Activated naive CD8-positive, alpha-beta T cell treated with anti-CD3 and anti-CD28 coated beads, Interleukin-2, amount 50 U/mL, for 24 hours (primary cell): ENCODE measurements at regions not wholly inside any gene's neighbourhood (a gene's known extent, or its start where the extent isn't known, plus 50 kb on each side); places are given as distances from the start of the nearest gene placed in this dataset.
"Not testable (repeated sequence)": the region's sequence is repeated elsewhere in the genome, so short reads cannot be mapped to it uniquely, and the experiment has no call there.

ENCODE experiments used
- ATAC-seq: fragments of 150-1000 bp; cut with Tn5 transposase; one replicate; pipeline ENCODE4 v1.10.0; 2021
- DNase-seq: peaks from one replicate; pipeline ENCODE4 v3.0.0; 2021
- H3K27ac Mint-ChIP-seq: one replicate; pipeline ENCODE4 v1.8.0; 2021; ENCODE audit warnings: mild to moderate bottlenecking, mixed read lengths
- H3K27me3 Mint-ChIP-seq: one replicate; pipeline ENCODE4 v1.8.0; 2021; ENCODE audit warnings: mixed read lengths
- H3K36me3 Mint-ChIP-seq: one replicate; pipeline ENCODE4 v1.8.0; 2021; ENCODE audit warnings: low read depth, mixed read lengths
- H3K4me1 Mint-ChIP-seq: one replicate; pipeline ENCODE4 v1.8.0; 2021; ENCODE audit warnings: mixed read lengths
- H3K4me3 Mint-ChIP-seq: one replicate; pipeline ENCODE4 v1.8.0; 2021; ENCODE audit warnings: mild to moderate bottlenecking, moderate library complexity, mixed read lengths
- H3K9me3 Mint-ChIP-seq: one replicate; pipeline ENCODE4 v1.8.0; 2021; ENCODE audit warnings: mixed read lengths

DNA sequence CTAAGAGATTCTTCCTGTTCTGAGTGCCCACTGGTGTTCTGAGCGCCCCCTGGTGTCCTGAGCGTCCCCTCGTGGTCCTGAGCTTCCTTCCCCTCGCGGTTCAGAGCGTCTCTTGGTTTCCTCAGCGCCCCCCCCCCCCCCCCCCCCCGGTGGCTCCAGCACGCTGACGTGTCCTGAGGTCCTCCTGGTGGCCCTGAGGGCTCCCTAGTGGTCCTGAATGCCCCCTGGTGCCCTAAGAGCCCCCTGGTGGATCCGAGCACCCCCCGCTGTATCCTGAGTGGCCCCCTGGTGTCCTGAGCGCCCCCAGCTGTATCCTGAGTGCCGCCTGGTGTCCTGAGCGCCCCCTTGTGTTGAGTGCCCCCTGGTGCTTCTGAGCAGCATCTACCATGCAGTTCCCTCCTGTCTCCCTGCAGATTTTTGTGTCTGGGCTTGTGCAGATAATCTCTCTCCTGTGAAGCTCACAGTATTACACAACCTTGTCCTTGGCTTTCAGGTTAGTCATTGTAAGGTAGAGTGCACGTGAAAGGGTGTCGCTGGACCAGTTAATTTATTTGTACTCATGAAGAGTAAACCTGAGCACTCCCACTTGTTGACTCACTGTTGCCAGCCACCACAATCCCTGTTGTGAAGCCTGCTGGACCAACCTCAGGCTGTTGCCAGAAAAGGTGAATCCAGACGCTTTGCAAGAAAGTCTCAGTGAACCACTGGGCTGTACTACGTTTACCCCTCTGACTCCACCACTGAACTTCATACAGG, 1168.4 kb downstream of the TMEM121 start:
- H3K9me3 Mint-ChIP-seq, result no peaks in the 10 kb centered on the region
- H3K4me1 Mint-ChIP-seq, result peaks cover 16% of the 10 kb centered on the region
- H3K27ac Mint-ChIP-seq, result peak overlapping the region; percentile 59
- DNase-seq (peak; percentile 79), ATAC-seq (peak; percentile 77)
- H3K27me3 Mint-ChIP-seq, result peaks cover 3% of the 10 kb centered on the region
- H3K4me3 Mint-ChIP-seq, result peak overlapping the region; percentile 65
- no peaks in the 10 kb centered on the region for H3K36me3 Mint-ChIP-seq

DNA sequence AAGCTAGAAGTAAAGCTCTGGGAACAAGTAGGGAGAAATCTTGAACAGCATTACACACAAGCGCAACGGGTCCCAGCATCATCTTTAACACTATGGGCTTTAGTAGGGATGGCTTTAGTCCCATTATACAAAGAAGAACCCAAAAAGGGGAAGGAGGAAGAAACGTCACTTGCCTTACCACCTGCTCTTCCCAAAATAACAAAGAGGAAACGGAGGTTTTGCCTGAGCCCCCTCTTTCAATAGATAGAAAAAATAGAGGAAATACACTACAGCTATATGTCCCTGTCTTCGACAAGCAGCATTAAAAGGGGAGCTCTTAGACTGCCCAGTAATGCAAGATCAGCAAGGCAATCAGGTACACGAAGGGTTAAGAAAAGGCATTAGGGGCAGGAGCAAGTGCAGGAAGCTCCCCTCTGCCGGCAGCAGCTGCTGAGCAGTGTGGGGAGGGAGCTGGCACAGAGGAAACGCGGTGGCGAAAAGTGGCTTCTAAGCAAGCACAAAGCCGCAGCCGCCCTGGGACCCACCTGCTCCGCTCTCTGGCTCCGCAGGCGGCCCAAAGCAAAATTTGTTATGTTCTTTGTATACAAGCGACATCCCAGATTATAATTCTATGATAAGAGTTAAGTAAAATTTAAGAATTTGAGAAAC, 1172.4 kb downstream of the TMEM121 start:
- peaks cover 13% of the 10 kb centered on the region for H3K4me1 Mint-ChIP-seq
- H3K27ac Mint-ChIP-seq, DNase-seq, H3K36me3 Mint-ChIP-seq, H3K27me3 Mint-ChIP-seq, H3K4me3 Mint-ChIP-seq, H3K9me3 Mint-ChIP-seq: not testable (repeated sequence)
- peak; percentile 39 for ATAC-seq

GRCh38 chr14:106703651-106704050, 1177.3 kb downstream of the TMEM121 start:
- H3K27ac Mint-ChIP-seq, H3K4me1 Mint-ChIP-seq, ATAC-seq, DNase-seq, H3K36me3 Mint-ChIP-seq, H3K9me3 Mint-ChIP-seq, H3K27me3 Mint-ChIP-seq, H3K4me3 Mint-ChIP-seq: not testable (repeated sequence)

DNA sequence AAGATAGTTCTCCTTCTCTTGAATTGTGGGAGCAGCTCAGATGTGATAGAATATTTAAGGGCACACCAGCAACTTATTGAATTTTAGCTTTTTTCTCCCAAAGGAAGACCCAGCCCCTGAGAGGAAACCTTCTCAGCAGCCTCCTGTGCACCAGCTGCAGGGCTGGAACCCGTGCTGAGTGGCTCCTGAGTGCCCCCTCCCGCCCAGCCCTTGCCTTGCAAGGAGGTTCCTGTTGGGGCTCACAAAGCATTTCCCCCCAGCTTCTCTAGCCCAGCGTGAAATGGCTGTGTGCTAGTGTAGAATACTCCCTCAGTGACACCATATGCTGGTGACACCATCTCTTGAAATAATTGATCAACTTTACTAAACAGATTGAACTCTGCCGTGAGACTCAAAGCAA, 1180.1 kb downstream of the TMEM121 start:
- not testable (repeated sequence) for H3K9me3 Mint-ChIP-seq, H3K4me1 Mint-ChIP-seq, H3K27ac Mint-ChIP-seq, H3K36me3 Mint-ChIP-seq, DNase-seq, H3K4me3 Mint-ChIP-seq, H3K27me3 Mint-ChIP-seq
- ATAC-seq, result peak; percentile 28

GRCh38 chr14:106710187-106710586, 1183.8 kb downstream of the TMEM121 start:
- H3K36me3 Mint-ChIP-seq, H3K4me3 Mint-ChIP-seq, DNase-seq, H3K27ac Mint-ChIP-seq, H3K27me3 Mint-ChIP-seq, H3K9me3 Mint-ChIP-seq: not testable (repeated sequence)
- peaks cover 12% of the 10 kb centered on the region for H3K4me1 Mint-ChIP-seq
- peak; percentile 64 for ATAC-seq

- not testable (repeated sequence) for H3K4me3 Mint-ChIP-seq, H3K9me3 Mint-ChIP-seq, H3K27ac Mint-ChIP-seq, DNase-seq, H3K27me3 Mint-ChIP-seq, ATAC-seq, H3K36me3 Mint-ChIP-seq
- H3K4me1 Mint-ChIP-seq, result peaks cover 12% of the 10 kb centered on the region
These were observed 1186.1 kb downstream of the TMEM121 start for GRCh38 chr14:106712513-106712912.

DNA sequence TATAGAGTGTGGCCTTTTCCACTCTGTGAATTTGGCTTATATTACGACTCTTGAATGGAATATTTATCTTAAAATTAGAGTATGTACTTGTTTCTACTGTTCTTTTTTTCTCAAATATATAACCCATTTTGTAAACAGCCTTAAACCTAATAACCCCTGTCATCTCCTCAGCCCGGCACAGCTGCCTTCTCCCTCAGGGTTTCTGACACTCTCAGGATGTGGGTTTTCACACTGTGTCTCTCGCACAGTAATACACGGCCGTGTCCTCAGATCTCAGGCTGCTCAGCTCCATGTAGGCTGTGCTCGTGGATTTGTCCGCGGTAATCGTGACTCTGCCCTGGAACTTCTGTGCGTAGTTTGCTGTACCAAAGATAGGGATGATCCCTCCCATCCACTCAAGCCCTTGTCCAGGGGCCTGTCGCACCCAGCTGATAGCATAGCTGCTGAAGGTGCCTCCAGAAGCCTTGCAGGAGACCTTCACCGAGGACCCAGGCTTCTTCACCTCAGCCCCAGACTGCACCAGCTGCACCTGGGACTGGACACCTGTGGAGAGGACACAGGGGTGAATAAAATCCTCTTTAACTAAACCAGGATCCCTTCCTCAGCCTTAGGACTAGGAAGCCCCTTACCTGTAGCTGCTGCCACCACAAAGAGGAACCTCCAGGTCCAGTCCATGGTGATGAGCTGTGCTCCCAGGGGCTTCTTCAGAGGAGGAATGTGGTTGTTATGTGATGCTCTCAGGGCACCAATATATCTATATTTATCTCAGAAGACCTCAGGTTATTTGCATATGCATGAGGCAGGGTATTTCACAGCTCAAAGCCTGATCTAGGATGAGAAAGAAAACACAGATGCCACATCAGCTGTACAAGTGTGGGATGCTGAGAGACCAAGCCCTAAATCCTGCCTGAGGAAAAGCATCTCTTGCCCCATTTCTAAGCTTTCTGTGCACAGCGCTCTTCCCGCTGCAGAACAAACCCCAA, 1188.4 kb downstream of the TMEM121 start:
- H3K36me3 Mint-ChIP-seq, H3K27me3 Mint-ChIP-seq, H3K4me1 Mint-ChIP-seq, H3K4me3 Mint-ChIP-seq, ATAC-seq, DNase-seq, H3K9me3 Mint-ChIP-seq, H3K27ac Mint-ChIP-seq: not testable (repeated sequence)

DNA sequence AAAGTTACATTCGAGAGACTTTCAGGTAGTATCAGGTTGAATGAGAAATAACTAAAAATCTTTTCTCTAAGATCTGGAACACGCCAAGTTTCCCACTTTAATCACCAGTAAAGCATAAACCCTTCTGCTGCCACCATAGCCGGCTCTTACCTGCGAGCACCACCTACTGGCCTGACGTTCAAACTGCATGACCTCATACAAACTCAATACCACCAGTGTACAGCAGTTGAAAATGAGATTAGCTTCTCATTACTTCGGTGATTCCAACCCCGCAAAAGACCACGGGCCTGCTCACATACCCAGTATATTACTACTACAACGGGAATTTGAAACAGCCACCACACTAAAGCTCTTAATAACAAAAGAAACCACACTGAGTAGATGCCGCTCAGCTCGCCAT, 1191.2 kb downstream of the TMEM121 start:
- not testable (repeated sequence) for H3K4me3 Mint-ChIP-seq, H3K4me1 Mint-ChIP-seq, ATAC-seq, H3K36me3 Mint-ChIP-seq, H3K9me3 Mint-ChIP-seq, H3K27me3 Mint-ChIP-seq, DNase-seq, H3K27ac Mint-ChIP-seq

- H3K4me1 Mint-ChIP-seq, H3K4me3 Mint-ChIP-seq, H3K27me3 Mint-ChIP-seq, ATAC-seq, DNase-seq, H3K36me3 Mint-ChIP-seq, H3K9me3 Mint-ChIP-seq, H3K27ac Mint-ChIP-seq: not testable (repeated sequence)
These were observed 1193.5 kb downstream of the TMEM121 start for GRCh38 chr14:106719880-106720279.

- not testable (repeated sequence) for ATAC-seq, H3K4me1 Mint-ChIP-seq, DNase-seq, H3K4me3 Mint-ChIP-seq, H3K9me3 Mint-ChIP-seq, H3K27ac Mint-ChIP-seq, H3K27me3 Mint-ChIP-seq, H3K36me3 Mint-ChIP-seq
These were observed 1195.5 kb downstream of the TMEM121 start for GRCh38 chr14:106721926-106722325.

DNA sequence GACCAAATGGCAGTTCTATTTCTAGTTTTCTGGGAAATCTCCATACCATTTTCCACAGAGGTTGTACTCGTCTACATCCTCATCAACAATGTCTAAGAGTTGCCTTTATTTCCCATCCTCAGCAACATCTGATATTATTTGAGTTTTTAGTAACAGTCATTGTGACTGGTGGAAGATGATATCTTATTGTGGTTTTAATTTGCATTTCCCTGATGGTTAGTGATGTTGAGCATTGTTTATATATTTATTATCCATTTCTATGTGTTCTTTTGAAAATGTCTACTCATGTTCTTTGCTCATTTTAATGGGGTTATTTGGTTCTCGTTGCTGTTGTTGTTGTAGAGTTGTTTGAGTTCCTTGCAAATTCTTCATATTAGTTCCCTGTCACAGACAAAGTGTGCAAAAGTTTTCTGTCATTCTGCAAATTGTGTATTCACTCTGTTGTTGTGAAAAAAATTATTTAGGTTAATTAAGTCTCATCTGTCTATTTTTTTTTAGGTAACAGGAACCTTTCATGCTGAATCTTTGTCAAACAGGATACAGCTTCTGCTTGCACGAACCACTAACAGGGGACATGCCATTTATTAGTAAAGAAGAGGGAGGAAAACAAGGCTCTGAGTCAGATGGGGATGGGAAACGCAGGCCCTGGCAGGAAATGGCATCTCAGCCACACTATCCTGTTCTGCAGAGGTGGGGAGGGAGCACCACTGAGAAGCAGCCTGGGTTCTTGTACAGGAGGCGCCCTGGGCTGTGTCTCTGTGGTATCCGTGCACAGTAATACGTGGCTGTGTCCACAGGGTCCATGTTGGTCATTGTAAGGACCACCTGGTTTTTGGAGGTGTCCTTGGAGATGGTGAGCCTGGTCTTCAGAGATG, 1196.7 kb downstream of the TMEM121 start:
- H3K9me3 Mint-ChIP-seq, H3K27ac Mint-ChIP-seq, H3K36me3 Mint-ChIP-seq, H3K4me3 Mint-ChIP-seq, H3K27me3 Mint-ChIP-seq, H3K4me1 Mint-ChIP-seq, DNase-seq, ATAC-seq: not testable (repeated sequence)

DNA sequence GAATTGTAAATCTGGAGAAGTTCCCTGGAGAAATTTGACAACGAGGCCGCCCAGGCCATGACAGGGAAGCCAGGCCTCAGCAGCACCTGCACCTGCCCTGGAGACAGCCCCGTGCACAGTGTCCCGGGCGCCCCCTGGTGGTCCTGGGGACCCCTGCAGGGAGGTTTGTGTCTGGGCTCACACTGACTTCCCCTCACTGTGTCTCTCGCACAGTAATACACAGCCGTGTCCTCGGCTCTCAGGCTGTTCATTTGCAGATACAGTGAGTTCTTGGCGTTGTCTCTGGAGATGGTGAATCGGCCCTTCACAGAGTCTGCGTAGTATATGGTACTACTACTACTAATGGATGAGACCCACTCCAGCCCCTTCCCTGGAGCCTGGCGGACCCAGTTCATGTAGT, 1201.6 kb downstream of the TMEM121 start:
- not testable (repeated sequence) for DNase-seq, H3K9me3 Mint-ChIP-seq, H3K4me1 Mint-ChIP-seq, H3K4me3 Mint-ChIP-seq, H3K36me3 Mint-ChIP-seq, H3K27ac Mint-ChIP-seq, ATAC-seq, H3K27me3 Mint-ChIP-seq

- DNase-seq (no peak), ATAC-seq (no peak)
- H3K36me3 Mint-ChIP-seq, result no peaks in the 10 kb centered on the region
- H3K27me3 Mint-ChIP-seq, result no peaks in the 10 kb centered on the region
- no peak overlapping the region for H3K27ac Mint-ChIP-seq
- no peak overlapping the region for H3K4me3 Mint-ChIP-seq
- no peaks in the 10 kb centered on the region for H3K4me1 Mint-ChIP-seq
- no peaks in the 10 kb centered on the region for H3K9me3 Mint-ChIP-seq
These were observed 1202.2 kb downstream of the TMEM121 start for GRCh38 chr14:106728611-106729010.

GRCh38 chr14:106729551-106729950, 1203.2 kb downstream of the TMEM121 start:
- no peak overlapping the region for H3K4me3 Mint-ChIP-seq
- ATAC-seq (no peak), DNase-seq (no peak)
- no peak overlapping the region for H3K27ac Mint-ChIP-seq
- no peaks in the 10 kb centered on the region for H3K4me1 Mint-ChIP-seq
- H3K36me3 Mint-ChIP-seq, result no peaks in the 10 kb centered on the region
- no peaks in the 10 kb centered on the region for H3K9me3 Mint-ChIP-seq
- H3K27me3 Mint-ChIP-seq, result no peaks in the 10 kb centered on the region
